ENCODE measurements at regions not wholly inside any gene's neighbourhood (a gene's known extent, or its start where the extent isn't known, plus 50 kb on each side); places are given as distances from the start of the nearest gene placed in this dataset.

- Histone ChIP-seq H3K27me3 (ENCODE audit: control insufficient read depth, insufficient read depth, low read length, poor library complexity, severe bottlenecking) (no peaks in the 10 kb centered on the region), H3K27ac (ENCODE audit: low read depth, low read length) (no peak overlapping the region), H3K4me1 (ENCODE audit: control insufficient read depth, insufficient read depth, low read length) (no peaks in the 10 kb centered on the region), H3K9ac (ENCODE audit: extremely low read depth, low read length, poor library complexity, severe bottlenecking) (no peak overlapping the region), H3K36me3 (ENCODE audit: control insufficient read depth, insufficient read depth, low read length) (no peaks in the 10 kb centered on the region), H3K9me3 (ENCODE audit: control insufficient read depth, low read length) (no peaks in the 10 kb centered on the region), H3K4me3 (ENCODE audit: low read length) (no peak overlapping the region)
- no peak for TF ChIP-seq CTCF (conservative IDR thresholded peaks at IDR 0.05)
- Mint-ChIP-seq H3K36me3 (ENCODE audit: low read depth) (no peaks in the 10 kb centered on the region), H3K27me3 (ENCODE audit: insufficient read depth) (no peaks in the 10 kb centered on the region), H3K4me1 (peaks cover 2% of the 10 kb centered on the region), H3K27ac (no peak overlapping the region), H3K4me3 (no peak overlapping the region), H3K9me3 (no peaks in the 10 kb centered on the region)
- 100% methylated on average over 1 of the region's 1 CpG; no CpG with 5 or more reads in 1 of the 2 experiments for WGBS, 2 experiments (ENCODE audit: insufficient coverage in 1 of 2, insufficient read length in 1 of 2)
- DNase-seq: no peak
Measured at GRCh38 chr2:180759631-180760030, 220.8 kb upstream of the UBE2E3 start.

GRCh38 chr2:180753809-180754761 is 226.3 kb upstream of the UBE2E3 start:
- no peaks in the 10 kb centered on the region for H3K36me3 ChIP-seq (ENCODE audit: control insufficient read depth, insufficient read depth, low read length)
- Mint-ChIP-seq H3K9me3 (no peaks in the 10 kb centered on the region), H3K36me3 (ENCODE audit: low read depth) (no peaks in the 10 kb centered on the region), H3K4me1 (no peaks in the 10 kb centered on the region), H3K4me3 (no peak overlapping the region), H3K27ac (no peak overlapping the region), H3K27me3 (ENCODE audit: insufficient read depth) (no peaks in the 10 kb centered on the region)
- no peak overlapping the region for H3K27ac ChIP-seq (ENCODE audit: low read depth, low read length)
- no peaks in the 10 kb centered on the region for H3K27me3 ChIP-seq (ENCODE audit: control insufficient read depth, insufficient read depth, low read length, poor library complexity, severe bottlenecking)
- WGBS, 2 experiments (ENCODE audit: insufficient coverage in 1 of 2, insufficient read length in 1 of 2): 94 to 100% methylated on average over 1 to 2 of the region's 5 CpGs
- no peaks in the 10 kb centered on the region for H3K4me1 ChIP-seq (ENCODE audit: control insufficient read depth, insufficient read depth, low read length)
- no peak overlapping the region for H3K4me3 ChIP-seq (ENCODE audit: low read length)
- no peak for TF ChIP-seq CTCF (conservative IDR thresholded peaks at IDR 0.05)
- DNase-seq: no peak
- H3K9ac ChIP-seq (ENCODE audit: extremely low read depth, low read length, poor library complexity, severe bottlenecking): no peak overlapping the region
- H3K9me3 ChIP-seq (ENCODE audit: control insufficient read depth, low read length): no peaks in the 10 kb centered on the region

- H3K4me3 Mint-ChIP-seq: no peak overlapping the region
- Histone ChIP-seq H3K4me1 (ENCODE audit: control insufficient read depth, insufficient read depth, low read length) (no peaks in the 10 kb centered on the region), H3K27ac (ENCODE audit: low read depth, low read length) (no peak overlapping the region), H3K9me3 (ENCODE audit: control insufficient read depth, low read length) (no peaks in the 10 kb centered on the region), H3K9ac (ENCODE audit: extremely low read depth, low read length, poor library complexity, severe bottlenecking) (no peak overlapping the region), H3K27me3 (ENCODE audit: control insufficient read depth, insufficient read depth, low read length, poor library complexity, severe bottlenecking) (no peaks in the 10 kb centered on the region), H3K36me3 (ENCODE audit: control insufficient read depth, insufficient read depth, low read length) (no peaks in the 10 kb centered on the region), H3K4me3 (ENCODE audit: low read length) (no peak overlapping the region)
- H3K27me3 Mint-ChIP-seq (ENCODE audit: insufficient read depth): no peaks in the 10 kb centered on the region
- DNase-seq: no peak
- H3K27ac Mint-ChIP-seq: no peak overlapping the region
- no peak for TF ChIP-seq CTCF (conservative IDR thresholded peaks at IDR 0.05)
- no peaks in the 10 kb centered on the region for H3K4me1 Mint-ChIP-seq
- no peaks in the 10 kb centered on the region for H3K36me3 Mint-ChIP-seq (ENCODE audit: low read depth)
- WGBS, 2 experiments (ENCODE audit: insufficient coverage in 1 of 2, insufficient read length in 1 of 2): 95% methylated on average over 4 of the region's 4 CpGs; no CpG with 5 or more reads in 1 of the 2 experiments
- H3K9me3 Mint-ChIP-seq: peaks cover under 1% of the 10 kb centered on the region
Measured at GRCh38 chr2:180751306-180751920, 229.0 kb upstream of the UBE2E3 start.
